Transverse colon (tissue), 4 donors: ENCODE measurements at regions not wholly inside any gene's neighbourhood (a gene's known extent, or its start where the extent isn't known, plus 50 kb on each side); places are given as distances from the start of the nearest gene placed in this dataset.

Source experiments
- DNase-seq: peaks from one replicate; pipeline ENCODE4 v3.0.0-alpha.2; 2019
- H3K27ac ChIP-seq, 4 donors: fragments of 200-600 bp; sonication (generic); 2 replicates each; pipeline ENCODE4 v1.5.1; 2016 to 2018; ENCODE audit warnings: inconsistent platforms in 4 of 4
- H3K27me3 ChIP-seq: fragments of 200-600 bp; sonication (generic); 2 replicates; pipeline ENCODE4 v1.5.1; 2017; ENCODE audit warnings: inconsistent platforms
- H3K36me3 ChIP-seq, 4 donors: fragments of 200-600 bp; sonication (generic); 2 replicates each; pipeline ENCODE4 v1.5.1; 2017 to 2019; ENCODE audit warnings: inconsistent platforms in 4 of 4
- H3K4me1 ChIP-seq, 4 donors: fragments of 200-600 bp; sonication (generic); 2 replicates each; pipeline ENCODE4 v1.5.1; 2017 to 2020; ENCODE audit warnings: inconsistent platforms in 4 of 4
- H3K4me3 ChIP-seq, 4 donors: fragments of 200-600 bp; sonication (generic); 1 replicate in 1 of 4; 2 replicates in 3 of 4; pipeline versions ENCODE4 v1.5.1 to v1.6.1; 2017 to 2019; ENCODE audit warnings: inconsistent platforms in 4 of 4
- H3K9me3 ChIP-seq, 2 donors: fragments of 200-600 bp; sonication (generic); 2 replicates each; pipeline ENCODE4 v1.5.1; 2017 to 2019; ENCODE audit warnings: inconsistent platforms in 2 of 2
- CTCF ChIP-seq, 5 experiments: fragments of 200-600 bp in 3 of 5; fragments of 450-650 bp in 2 of 5; sonication (generic) in 3 of 5; IDR thresholded peaks; 1 replicate in 2 of 5; 2 replicates in 3 of 5; pipeline ENCODE4 v1.5.1; 2016 to 2017; ENCODE audit warnings: antibody characterized with exemption in 5 of 5, inconsistent platforms in 3 of 5, mild to moderate bottlenecking in 2 of 5, moderate library complexity in 1 of 5
- EP300 ChIP-seq: sonication (generic); formaldehyde crosslinking; IDR thresholded peaks from one replicate; pipeline ENCODE4 v1.6.1; 2017; ENCODE audit warnings: antibody characterized with exemption, low read depth
- POLR2A ChIP-seq: fragments of 450-650 bp; IDR thresholded peaks from one replicate; pipeline ENCODE4 v1.6.1; 2016; ENCODE audit warnings: antibody characterized with exemption, mild to moderate bottlenecking, moderate library complexity
- POLR2AphosphoS5 ChIP-seq, 3 donors: sonication (generic); formaldehyde crosslinking; IDR thresholded peaks; one replicate each; pipeline ENCODE4 v1.6.1; 2016; ENCODE audit warnings: antibody characterized with exemption in 3 of 3
- WGBS, 2 donors: methylation state at CpG; one replicate each; pipeline ENCODE4 v1.1.5; 2018; ENCODE audit warnings: low coverage in 1 of 2; 5-methylcytosine and 5-hydroxymethylcytosine counted together
- in situ Hi-C, 4 donors: fragments of 200-750 bp; cut with MboI; loops; one replicate each; pipeline versions ENCODE4 v1.15.0 to v1.15.1; 2017; ENCODE audit warnings: low sequenced_read_pairs in 3 of 4, low pct_ligation_motif_present in 1 of 4, low pct_unique_long_range_greater_than_20kb in 1 of 4
- intact Hi-C: fragments of 100-400 bp; cut with DNase I; formaldehyde crosslinking; loops from one replicate; pipeline ENCODE4 v1.15.1; 2023; ENCODE audit warnings: low total_unique reads

- peaks cover 0 to 18% (median 2%) of the 10 kb centered on the region in 4 donors for H3K36me3 ChIP-seq
- WGBS, 2 donors, result 61 to 90% methylated on average over 3 to 24 of the region's 29 CpGs
These were observed 100.9 kb downstream of the NCOR2 start for GRCh38 chr12:124466216-124467128.

DNA sequence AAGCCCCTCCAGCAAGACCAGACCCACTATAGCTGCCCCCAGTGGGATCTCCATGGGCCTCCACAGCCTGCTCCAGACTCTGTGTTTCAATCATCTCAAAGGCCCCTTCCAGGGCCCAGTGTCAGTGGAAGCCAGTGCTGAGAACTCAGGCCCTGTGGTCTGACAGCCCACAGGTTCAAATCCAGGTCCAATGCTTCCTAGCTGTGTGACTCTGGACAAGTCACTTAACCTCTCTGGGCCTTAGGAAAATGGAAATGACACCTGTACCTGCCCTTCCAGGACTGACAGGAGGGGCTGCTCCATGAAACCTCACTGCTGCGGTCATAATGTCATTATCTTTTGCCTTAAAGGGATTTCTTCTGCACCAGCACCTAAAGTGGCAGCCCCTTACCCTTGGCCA is 101.9 kb downstream of the NCOR2 start:
- H3K9me3 ChIP-seq, result no peaks in the 10 kb centered on the region
- TF ChIP-seq CTCF (IDR thresholded peaks at IDR 0.05), result no peak
- TF ChIP-seq POLR2AphosphoS5 (IDR thresholded peaks at IDR 0.05), result no peak
- TF ChIP-seq POLR2A, result no peak
- TF ChIP-seq EP300, result no peak
- 100% methylated on average over 1 of the region's 1 CpG; no CpG with 5 or more reads in 1 of the 2 donors for WGBS, 2 donors
- H3K27me3 ChIP-seq, result no peaks in the 10 kb centered on the region
- in situ Hi-C loops, result no loop called here
- peaks cover 0 to 13% (median 2%) of the 10 kb centered on the region in 4 donors for H3K36me3 ChIP-seq
- peaks cover 2 to 23% (median 6%) of the 10 kb centered on the region in 4 donors for H3K4me1 ChIP-seq
- intact Hi-C loops, result no loop called here
- no peak overlapping the region for H3K4me3 ChIP-seq
- no peak for DNase-seq
- peak overlapping the region in 3 of 4 donors; percentile 18 to 61 (median 56) for H3K27ac ChIP-seq

More at GRCh38 chr12:124466216-124467128, 100.9 kb downstream of the NCOR2 start:
- Histone ChIP-seq H3K4me3 (peak overlapping the region in 1 of 4 donors; percentile 23), H3K27me3 (no peaks in the 10 kb centered on the region), H3K9me3 (no peaks in the 10 kb centered on the region), H3K4me1 (peaks cover 2 to 23% (median 6%) of the 10 kb centered on the region in 4 donors), H3K27ac (peak overlapping the region; percentile 18 to 61 (median 54))
- peak; percentile 66 for DNase-seq
- in situ Hi-C loops (no loop called here), intact Hi-C loops (no loop called here)
- TF ChIP-seq POLR2A (no peak), EP300 (no peak), POLR2AphosphoS5 (IDR thresholded peaks at IDR 0.05) (no peak), CTCF (IDR thresholded peaks at IDR 0.05) (no peak)

GRCh38 chr12:124464830-124465229 is 102.6 kb downstream of the NCOR2 start:
- no peak for TF ChIP-seq EP300
- no peak for TF ChIP-seq POLR2AphosphoS5 (IDR thresholded peaks at IDR 0.05)
- no peak for TF ChIP-seq CTCF (IDR thresholded peaks at IDR 0.05)
- TF ChIP-seq POLR2A, result no peak
- in situ Hi-C loops, result no loop called here
- WGBS, 2 donors, result 87% methylated on average over 3 of the region's 4 CpGs; no CpG with 5 or more reads in 1 of the 2 donors
- Histone ChIP-seq H3K4me3 (no peak overlapping the region), H3K36me3 (peaks cover 0 to 13% (median 2%) of the 10 kb centered on the region in 4 donors), H3K9me3 (no peaks in the 10 kb centered on the region), H3K4me1 (peaks cover 2 to 23% (median 6%) of the 10 kb centered on the region in 4 donors), H3K27ac (no peak overlapping the region), H3K27me3 (no peaks in the 10 kb centered on the region)
- no peak for DNase-seq
- intact Hi-C loops, result no loop called here

GRCh38 chr12:124464062-124464461 is 103.3 kb downstream of the NCOR2 start:
- TF ChIP-seq POLR2A (no peak), EP300 (no peak), CTCF (IDR thresholded peaks at IDR 0.05) (no peak), POLR2AphosphoS5 (IDR thresholded peaks at IDR 0.05) (no peak)
- WGBS, 2 donors, result 58 to 65% methylated on average over 3 to 4 of the region's 4 CpGs
- peak overlapping the region in 1 of 4 donors; percentile 3 for H3K27ac ChIP-seq
- DNase-seq, result no peak
- no peak overlapping the region for H3K4me3 ChIP-seq
- no peaks in the 10 kb centered on the region for H3K27me3 ChIP-seq
- in situ Hi-C loops, result no loop called here
- intact Hi-C loops, result no loop called here
- H3K36me3 ChIP-seq, result peaks cover 0 to 16% (median 2%) of the 10 kb centered on the region in 4 donors
- H3K9me3 ChIP-seq, result no peaks in the 10 kb centered on the region
- H3K4me1 ChIP-seq, result peaks cover 2 to 23% (median 6%) of the 10 kb centered on the region in 4 donors
